GM12874 (cell line): ENCODE measurements at regions not wholly inside any gene's neighbourhood (a gene's known extent, or its start where the extent isn't known, plus 50 kb on each side); places are given as distances from the start of the nearest gene placed in this dataset.

ENCODE experiments used
- CTCF ChIP-seq: IDR thresholded peaks from 2 replicates; pipeline ENCODE4 v1.5.1; 2011; ENCODE audit warnings: low read depth, mild to moderate bottlenecking, control low read depth, low read length, moderate library complexity; ENCODE audit not compliant: insufficient read depth

- TF ChIP-seq CTCF: no peak
These were observed 253.0 kb upstream of the P2RY1 start for GRCh38 chr3:152581951-152582350.

- no peak for TF ChIP-seq CTCF
These were observed 251.0 kb upstream of the P2RY1 start for GRCh38 chr3:152583963-152584362.

DNA sequence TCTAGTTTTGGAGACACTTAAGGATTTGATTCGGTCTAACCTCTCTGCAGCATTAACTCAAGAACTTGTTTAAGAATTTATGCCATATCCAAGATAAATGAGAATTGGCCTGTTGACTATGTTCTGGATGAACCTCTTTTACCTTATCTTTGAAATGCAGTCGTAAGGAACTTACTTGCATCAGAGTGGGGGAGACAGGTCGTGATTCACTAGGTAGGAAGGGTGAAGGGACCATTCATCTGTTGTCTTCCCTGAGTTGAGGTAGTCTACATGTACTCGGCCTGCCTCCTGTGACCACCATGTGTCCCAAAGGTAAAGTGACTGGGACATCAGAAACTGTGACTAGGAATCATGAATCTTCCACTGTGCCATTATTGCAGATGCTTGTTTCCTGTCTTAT lies 248.0 kb upstream of the P2RY1 start:
- TF ChIP-seq CTCF: no peak

- no peak for TF ChIP-seq CTCF
These were observed 247.1 kb upstream of the P2RY1 start for GRCh38 chr3:152587861-152588260.

DNA sequence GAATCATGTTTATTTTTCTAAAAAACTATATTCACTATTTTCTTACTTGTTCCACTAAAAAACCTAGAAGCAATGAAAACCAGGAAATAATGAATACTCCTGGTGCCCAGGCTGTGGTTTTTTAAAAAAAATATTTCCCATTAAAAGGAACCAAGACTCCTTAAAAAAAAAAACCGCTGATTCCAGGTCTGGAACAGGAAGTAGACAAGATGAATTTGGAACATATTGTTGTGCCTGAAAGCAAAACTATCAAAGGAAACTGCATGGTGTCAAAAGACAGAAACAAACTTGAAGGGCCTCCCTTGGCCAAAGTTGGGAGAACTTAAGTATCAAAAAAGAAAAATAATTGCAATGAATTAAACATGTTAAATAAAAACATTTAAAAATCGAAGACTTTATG lies 245.3 kb upstream of the P2RY1 start:
- no peak for TF ChIP-seq CTCF

- no peak for TF ChIP-seq CTCF
These were observed 243.4 kb upstream of the P2RY1 start for GRCh38 chr3:152591515-152591914.

- no peak for TF ChIP-seq CTCF
These were observed 241.7 kb upstream of the P2RY1 start for GRCh38 chr3:152593242-152593641.

DNA sequence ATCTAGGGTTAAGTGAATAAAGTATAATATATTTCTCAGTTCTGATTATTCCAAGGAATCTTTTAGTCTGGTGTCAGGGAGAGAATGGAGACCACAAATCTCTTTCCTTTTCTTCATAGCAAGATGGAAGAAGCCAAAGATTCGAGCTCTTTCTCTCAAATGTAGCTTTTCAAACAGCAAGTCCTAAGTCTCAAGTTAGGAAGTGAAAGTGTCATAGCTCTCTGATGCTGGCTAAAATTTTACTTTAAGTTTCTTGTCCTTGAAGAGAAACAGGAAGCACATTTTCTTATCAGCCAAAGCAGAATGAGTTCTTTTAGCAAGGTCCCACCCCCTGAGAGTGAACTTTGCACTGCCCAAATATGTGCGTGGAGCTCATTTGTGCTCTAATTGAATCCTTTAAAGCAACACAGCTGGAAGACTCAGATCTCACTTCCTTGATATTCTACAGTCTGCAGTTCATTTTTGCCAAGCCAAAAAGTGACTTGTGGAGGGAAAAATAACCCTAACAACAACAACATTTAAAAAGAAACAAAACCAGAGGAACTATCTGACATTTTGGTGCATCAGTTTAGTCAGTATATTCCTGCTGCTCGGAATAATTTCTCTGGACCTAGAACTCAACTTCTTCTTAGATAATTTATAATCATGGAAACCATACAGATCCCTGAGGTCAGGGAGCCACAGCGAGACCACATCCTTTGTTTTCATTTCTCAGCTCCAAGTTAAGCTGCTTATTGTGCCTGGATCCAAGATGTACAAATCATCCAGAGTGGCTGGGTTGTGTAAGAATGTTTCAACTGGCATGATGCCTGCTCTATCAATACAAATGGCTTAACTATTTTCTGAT lies 238.7 kb upstream of the P2RY1 start:
- no peak for TF ChIP-seq CTCF
